ENCODE measurements at regions not wholly inside any gene's neighbourhood (a gene's known extent, or its start where the extent isn't known, plus 50 kb on each side); places are given as distances from the start of the nearest gene placed in this dataset.

DNA sequence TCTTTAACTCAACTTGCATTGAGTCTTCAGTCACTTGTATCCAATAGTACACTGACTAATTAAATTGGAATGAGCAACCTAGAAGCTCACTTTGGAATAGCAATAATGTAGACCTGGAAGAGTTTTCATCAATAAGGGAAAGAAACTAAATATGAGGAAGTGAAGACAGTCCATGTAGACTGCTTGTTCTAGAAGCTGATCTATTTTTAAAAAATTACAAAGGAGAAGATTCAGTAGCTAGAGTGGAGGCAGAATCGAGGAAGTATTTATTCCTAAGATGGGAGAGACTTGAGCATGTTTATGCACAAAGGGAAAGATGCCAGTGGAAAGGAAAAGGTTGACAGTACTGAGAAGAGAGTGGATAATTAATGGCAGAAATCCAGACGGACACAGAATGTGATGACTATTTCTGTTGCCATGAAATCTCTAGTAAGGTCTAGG lies 156.3 kb upstream of the PDE3A start:
- Mint-ChIP-seq H3K4me3 (ENCODE audit: unreplicated experiment) (no peak overlapping the region), H3K4me1 (ENCODE audit: low read depth) (peaks cover 31% of the 10 kb centered on the region), H3K9me3 (ENCODE audit: low read depth) (no peaks in the 10 kb centered on the region), H3K36me3 (ENCODE audit: low read depth) (no peaks in the 10 kb centered on the region), H3K27me3 (ENCODE audit: low read depth) (no peaks in the 10 kb centered on the region), H3K27ac (ENCODE audit: unreplicated experiment) (peak overlapping the region; percentile 66)
- DNase-seq (ENCODE audit: low spot score), result no peak
- TF ChIP-seq, protein P1, sequence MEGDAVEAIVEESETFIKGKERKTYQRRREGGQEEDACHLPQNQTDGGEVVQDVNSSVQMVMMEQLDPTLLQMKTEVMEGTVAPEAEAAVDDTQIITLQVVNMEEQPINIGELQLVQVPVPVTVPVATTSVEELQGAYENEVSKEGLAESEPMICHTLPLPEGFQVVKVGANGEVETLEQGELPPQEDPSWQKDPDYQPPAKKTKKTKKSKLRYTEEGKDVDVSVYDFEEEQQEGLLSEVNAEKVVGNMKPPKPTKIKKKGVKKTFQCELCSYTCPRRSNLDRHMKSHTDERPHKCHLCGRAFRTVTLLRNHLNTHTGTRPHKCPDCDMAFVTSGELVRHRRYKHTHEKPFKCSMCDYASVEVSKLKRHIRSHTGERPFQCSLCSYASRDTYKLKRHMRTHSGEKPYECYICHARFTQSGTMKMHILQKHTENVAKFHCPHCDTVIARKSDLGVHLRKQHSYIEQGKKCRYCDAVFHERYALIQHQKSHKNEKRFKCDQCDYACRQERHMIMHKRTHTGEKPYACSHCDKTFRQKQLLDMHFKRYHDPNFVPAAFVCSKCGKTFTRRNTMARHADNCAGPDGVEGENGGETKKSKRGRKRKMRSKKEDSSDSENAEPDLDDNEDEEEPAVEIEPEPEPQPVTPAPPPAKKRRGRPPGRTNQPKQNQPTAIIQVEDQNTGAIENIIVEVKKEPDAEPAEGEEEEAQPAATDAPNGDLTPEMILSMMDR (IDR thresholded peaks at IDR 0.05), result no peak

DNA sequence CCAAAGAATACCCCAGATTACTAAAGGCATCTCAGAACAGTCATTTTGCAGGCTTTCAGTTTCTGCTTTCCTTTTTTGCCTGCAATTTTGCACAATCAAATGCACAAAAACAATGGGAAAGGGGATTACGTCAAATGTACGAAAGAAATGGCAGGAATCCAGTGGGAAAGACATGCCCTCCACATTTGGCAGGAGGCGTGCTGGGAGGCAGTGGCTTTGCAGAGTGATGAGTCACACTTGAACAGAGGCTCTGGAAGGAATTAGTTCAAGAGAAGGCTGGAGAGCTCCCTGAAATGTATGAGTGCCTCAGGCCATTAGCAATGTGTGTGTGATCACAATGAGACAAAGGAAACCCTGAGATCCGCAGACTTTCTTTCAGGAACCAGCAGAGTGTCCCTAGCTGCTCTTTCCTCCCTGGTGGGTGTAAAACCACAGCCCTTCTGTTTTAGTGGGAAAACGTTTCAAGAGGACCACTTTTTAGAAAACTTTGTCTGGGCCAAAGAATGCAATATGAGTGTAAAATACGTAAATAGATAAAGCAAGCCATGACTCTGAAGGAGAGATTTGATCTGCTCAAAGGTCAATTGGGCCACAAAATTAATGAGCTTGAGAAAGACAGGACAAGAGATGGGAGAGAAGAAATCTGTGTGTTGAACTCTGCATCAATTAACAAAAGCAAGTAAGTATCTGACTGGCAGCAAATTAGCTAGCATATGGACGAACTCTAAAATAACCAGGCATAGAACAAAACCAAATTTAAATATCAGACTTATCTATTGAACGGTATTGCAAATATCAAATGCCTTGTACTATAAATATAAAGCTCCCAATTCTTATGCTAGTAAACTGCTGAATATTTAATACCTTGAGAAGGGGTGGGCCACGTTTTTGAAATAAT lies 155.4 kb upstream of the PDE3A start:
- H3K4me3 Mint-ChIP-seq (ENCODE audit: unreplicated experiment), result peak overlapping the region; percentile 34
- H3K36me3 Mint-ChIP-seq (ENCODE audit: low read depth), result no peaks in the 10 kb centered on the region
- H3K4me1 Mint-ChIP-seq (ENCODE audit: low read depth), result peaks cover 31% of the 10 kb centered on the region
- no peaks in the 10 kb centered on the region for H3K27me3 Mint-ChIP-seq (ENCODE audit: low read depth)
- H3K27ac Mint-ChIP-seq (ENCODE audit: unreplicated experiment), result peak overlapping the region; percentile 94
- no peaks in the 10 kb centered on the region for H3K9me3 Mint-ChIP-seq (ENCODE audit: low read depth)
- DNase-seq (ENCODE audit: low spot score), result no peak
- TF ChIP-seq, protein P1 (IDR thresholded peaks at IDR 0.05), result peak; percentile 17

DNA sequence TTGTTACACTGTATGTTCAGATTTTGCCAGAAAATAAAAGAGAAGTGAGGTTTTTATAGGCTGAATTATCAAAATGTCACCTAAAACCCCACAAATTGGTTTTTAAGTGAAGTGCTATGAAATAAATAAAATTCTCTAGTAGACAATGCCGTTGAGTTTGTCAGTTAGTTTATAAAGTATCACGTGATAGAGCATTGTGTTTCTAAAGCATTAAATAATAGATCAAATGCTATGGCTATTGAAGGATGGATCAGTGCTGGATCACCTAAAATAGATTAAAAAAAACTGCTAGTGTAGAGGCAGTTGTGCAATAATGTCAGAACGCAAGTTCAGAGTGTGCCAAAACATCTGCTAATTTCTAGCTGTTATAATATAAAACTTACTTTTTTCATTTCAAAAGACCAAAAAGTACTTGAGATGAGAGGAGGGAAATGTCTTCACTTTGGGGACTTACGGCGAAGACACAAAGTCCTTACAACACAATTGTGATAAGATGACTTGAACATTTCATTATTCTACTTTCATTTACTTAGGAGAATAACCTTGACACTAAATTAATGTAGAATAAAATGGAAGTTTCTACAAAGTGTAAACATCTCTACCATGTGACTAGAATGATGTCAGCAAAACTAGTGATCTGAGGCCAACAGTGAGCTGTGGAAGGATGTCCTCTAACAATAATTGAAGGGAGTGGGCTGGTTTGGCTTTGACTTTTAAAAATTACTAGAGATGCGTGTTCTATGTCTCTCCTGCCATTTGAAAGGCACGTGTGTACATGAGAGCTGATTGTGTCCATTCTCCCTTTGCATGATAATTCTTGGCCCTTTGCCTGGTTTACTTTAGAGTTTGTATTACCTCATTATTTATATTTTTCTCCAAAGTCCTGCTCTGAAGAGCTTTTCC lies 154.4 kb upstream of the PDE3A start:
- Mint-ChIP-seq H3K27ac (ENCODE audit: unreplicated experiment) (no peak overlapping the region), H3K4me3 (ENCODE audit: unreplicated experiment) (no peak overlapping the region)

DNA sequence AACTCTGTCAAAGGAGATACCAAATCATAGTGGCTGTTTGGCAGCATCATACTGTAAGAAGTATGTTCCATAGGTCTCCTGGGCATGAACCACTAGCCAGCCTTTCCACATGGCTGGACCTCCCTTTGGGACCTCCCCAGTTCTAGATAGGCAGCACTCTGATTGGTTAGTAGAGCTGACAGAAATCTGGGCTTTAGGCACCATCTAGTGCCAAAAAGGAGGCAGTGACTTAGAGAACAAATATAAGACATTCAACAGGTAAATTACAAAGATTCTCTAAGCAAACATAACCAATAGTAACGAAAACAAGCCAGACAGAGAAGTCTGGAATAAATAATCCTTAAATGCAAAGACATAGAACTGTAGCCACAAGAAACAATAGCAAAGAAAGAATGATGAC lies 148.0 kb upstream of the PDE3A start:
- Mint-ChIP-seq H3K9me3 (ENCODE audit: low read depth) (peaks cover 14% of the 10 kb centered on the region), H3K27ac (ENCODE audit: unreplicated experiment) (no peak overlapping the region), H3K36me3 (ENCODE audit: low read depth) (peaks cover 7% of the 10 kb centered on the region), H3K4me3 (ENCODE audit: unreplicated experiment) (no peak overlapping the region), H3K4me1 (ENCODE audit: low read depth) (no peaks in the 10 kb centered on the region), H3K27me3 (ENCODE audit: low read depth) (no peaks in the 10 kb centered on the region)
- TF ChIP-seq, protein P1 (IDR thresholded peaks at IDR 0.05), result peak; percentile 61
- DNase-seq (ENCODE audit: low spot score), result no peak

More for the DNA sequence above, 154.4 kb upstream of the PDE3A start:
- Mint-ChIP-seq H3K4me1 (ENCODE audit: low read depth) (peaks cover 31% of the 10 kb centered on the region), H3K9me3 (ENCODE audit: low read depth) (no peaks in the 10 kb centered on the region), H3K36me3 (ENCODE audit: low read depth) (no peaks in the 10 kb centered on the region), H3K27me3 (ENCODE audit: low read depth) (no peaks in the 10 kb centered on the region)
- TF ChIP-seq, protein P1 (IDR thresholded peaks at IDR 0.05), result no peak
- no peak for DNase-seq (ENCODE audit: low spot score)

All from chondrocyte (in vitro differentiated cells).